GM21717 (cell line): ENCODE measurements at regions not wholly inside any gene's neighbourhood (a gene's known extent, or its start where the extent isn't known, plus 50 kb on each side); places are given as distances from the start of the nearest gene placed in this dataset.
"Not testable (repeated sequence)": the region's sequence is repeated elsewhere in the genome, so short reads cannot be mapped to it uniquely, and the experiment has no call there.

Experiments
- ATAC-seq: cut with Tn5 transposase; IDR thresholded peaks from one replicate; pipeline ENCODE4 v1.9.1; 2021; ENCODE audit warnings: mild to moderate bottlenecking, moderate library complexity; ENCODE audit not compliant: unreplicated experiment

DNA sequence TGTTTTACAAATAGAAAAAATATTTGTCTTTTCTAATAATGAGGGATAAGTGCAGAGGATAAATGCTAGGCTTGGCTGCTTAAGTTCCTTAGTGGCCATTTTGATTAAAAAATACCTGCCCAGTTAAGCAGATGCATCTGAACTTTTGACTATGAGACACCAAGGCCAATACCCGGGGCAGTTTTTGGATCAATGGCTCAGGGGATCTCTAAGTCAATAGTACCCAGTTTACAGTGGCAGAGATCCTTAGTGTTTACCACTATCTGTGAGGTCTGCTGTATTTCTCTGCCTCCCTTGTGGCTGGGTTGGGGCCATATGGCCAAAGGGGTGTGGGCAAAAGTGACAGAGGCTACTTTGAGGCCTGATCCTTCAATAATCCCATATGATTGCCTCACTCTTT lies 184.5 kb upstream of the MAST4 start:
- no peak for ATAC-seq

DNA sequence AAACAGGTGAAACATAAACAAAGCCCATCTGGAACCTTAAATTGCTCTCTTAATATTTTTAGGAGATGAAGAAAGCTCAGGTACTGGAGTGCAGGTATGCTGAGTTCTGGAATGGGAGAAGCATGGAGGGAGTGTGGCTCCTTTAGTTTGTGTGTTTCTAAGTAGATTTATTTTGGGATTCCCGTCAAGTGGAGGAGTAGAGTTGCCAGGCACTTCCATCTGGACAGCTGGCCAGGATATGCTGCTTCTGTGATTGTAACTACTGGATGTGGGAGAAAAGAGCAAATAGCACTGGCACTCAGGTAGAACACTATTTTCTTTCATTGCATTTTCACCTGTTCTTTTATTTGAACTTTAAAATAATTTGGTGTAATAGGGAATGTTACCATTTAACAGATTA lies 182.3 kb upstream of the MAST4 start:
- no peak for ATAC-seq

DNA sequence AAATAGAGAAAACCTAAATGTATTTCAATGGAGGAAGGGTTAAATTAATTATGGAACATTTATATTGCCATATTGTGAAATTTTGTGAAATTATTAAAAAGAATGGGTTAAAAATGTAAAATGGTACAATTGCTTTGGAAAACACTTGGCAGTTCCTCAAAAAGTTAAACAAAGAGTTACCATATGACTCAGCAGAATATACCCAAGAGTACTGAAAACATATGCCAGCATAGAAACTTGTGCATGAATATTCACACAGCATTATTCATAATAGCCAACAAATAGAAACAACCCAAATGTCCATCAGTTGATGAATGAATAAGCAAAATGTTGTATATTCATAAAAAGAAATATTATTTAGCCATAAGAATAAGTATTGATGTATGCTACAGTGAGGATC lies 181.0 kb upstream of the MAST4 start:
- no peak for ATAC-seq

GRCh38 chr5:66416698-66417097 lies 179.5 kb upstream of the MAST4 start:
- no peak for ATAC-seq

GRCh38 chr5:66417781-66418180 lies 178.4 kb upstream of the MAST4 start:
- ATAC-seq: no peak

GRCh38 chr5:66423484-66423883 lies 172.7 kb upstream of the MAST4 start:
- ATAC-seq: no peak

DNA sequence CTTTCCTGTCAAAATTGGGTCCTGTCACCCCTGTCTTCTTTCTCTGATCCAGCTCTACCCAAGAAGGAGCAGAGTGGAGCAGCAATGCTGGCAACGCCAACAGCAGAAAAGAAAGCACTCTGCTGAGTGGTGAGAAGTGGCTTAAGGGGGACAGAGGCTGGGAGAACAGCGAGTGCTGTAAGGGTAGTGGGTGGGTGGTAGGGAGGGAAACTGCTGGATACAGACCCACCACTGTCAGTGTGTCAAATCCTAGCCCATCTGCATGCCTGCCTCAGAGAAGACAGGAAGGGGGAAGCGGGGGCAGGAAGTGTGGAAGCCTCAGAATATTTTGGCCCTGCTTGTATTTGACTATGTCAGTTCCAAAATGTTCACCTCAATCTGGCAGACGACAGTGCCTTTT lies 170.4 kb upstream of the MAST4 start:
- ATAC-seq: no peak

GRCh38 chr5:66426259-66427138 lies 169.7 kb upstream of the MAST4 start:
- ATAC-seq: no peak

DNA sequence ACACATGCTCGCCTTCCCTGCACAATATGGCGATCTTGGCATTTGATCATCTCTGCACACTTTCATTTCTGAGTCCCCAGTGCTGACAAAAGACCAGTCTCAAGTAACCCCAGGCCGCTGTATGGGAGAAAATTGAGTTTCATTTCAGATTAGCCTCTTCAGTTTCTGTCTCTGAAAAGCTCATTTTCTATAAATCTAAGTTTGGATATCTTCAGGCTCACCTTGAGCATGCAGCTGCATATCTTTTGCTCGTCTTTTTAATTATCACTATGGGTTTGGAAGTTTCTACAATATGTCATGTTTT lies 169.1 kb upstream of the MAST4 start:
- ATAC-seq: no peak

- no peak for ATAC-seq
Observed at GRCh38 chr5:66436721-66437120, 159.5 kb upstream of the MAST4 start.

DNA sequence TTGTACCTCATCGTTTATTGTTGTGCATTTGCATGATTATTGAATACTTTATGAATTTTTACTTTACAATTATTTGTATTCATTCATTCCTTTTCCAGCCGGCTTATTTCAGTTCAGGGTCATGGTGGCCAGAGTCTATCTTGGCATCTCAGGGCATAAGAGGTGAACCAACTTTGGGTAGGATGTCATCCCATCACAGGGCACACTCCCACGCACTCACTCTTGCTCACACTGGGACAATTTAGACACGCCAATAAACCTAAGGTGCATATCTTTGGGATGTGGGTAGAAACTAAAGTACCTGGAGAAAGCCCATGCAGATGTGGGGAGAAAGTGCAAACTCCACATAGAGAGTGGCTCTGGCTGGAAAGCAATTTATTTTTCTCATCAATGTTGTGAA lies 158.1 kb upstream of the MAST4 start:
- ATAC-seq: no peak

DNA sequence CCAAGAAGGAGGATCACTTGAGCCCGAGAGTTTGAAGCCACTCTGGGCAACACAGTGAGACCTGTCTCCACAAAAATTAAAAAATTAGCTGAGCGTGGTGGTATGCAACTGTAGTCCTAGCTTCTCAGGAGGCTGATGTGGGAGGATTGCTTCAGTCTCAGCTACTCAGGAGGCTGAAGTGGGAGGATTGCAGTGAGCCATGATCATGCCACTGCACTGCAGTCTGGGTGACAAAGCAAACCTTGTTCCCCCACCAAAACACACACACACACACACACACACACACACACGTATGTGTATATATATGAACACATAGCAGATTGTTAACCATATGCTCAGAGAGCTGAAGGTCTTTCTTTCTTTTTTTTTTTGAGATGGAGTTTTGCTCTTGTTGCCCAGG lies 157.5 kb upstream of the MAST4 start:
- no peak for ATAC-seq

- peak; percentile 85 for ATAC-seq
Observed at GRCh38 chr5:66440202-66440680, 156.0 kb upstream of the MAST4 start.

GRCh38 chr5:66441351-66441750 lies 154.8 kb upstream of the MAST4 start:
- no peak for ATAC-seq

DNA sequence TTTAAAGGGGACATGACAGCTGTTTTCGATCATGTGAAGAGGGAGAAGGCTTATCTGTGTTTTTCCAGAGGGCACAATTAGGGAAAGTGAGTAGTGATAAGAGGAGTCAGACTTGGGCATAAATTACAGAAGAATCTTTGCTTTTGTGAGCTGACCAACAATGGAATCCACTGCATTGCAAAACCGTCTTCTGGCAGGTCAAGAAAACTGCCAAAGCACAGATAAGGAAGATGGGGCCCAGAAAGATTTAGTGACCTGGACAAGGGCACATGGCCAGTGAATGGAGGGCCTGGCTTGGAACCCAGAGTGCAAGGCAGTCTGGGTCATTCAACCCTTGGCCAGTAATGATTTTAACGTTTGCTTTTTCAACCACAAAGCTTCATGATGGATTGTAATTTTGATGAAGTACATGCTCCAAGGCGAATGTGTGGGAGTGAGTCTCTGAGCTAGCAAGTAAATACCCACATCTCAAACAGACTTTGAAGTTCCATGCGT lies 153.2 kb upstream of the MAST4 start:
- no peak for ATAC-seq

DNA sequence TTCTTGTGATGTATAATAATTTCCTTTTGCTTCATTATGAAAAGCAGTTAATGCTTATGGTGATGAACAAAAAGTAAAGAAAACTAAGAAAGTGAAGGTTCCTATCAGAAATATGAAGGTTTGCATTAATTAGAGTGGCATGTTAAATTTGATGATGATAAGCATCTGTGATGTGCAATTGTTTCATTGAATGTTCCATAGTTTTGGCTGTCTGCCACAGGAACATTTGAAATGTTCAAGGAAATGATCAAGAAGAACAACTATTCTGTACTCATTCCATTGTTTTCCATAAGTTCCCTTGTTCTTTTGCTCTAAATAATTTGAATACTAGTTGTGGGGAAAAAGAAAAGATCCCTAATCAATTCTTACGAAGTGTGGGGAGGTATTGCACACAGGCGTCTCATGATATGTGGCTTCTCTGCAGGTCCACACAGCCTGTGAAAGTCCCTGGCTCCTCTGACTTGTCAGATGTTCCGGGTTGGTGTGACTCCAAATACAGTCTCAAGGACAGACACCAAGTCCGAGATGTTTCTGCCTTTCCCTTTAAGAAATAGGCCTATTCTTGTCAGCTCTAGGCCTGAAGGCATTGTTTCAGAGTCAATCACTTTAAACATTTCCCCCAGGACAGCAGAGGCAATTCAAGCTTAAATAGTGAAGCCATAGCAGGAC lies 152.6 kb upstream of the MAST4 start:
- ATAC-seq: no peak

DNA sequence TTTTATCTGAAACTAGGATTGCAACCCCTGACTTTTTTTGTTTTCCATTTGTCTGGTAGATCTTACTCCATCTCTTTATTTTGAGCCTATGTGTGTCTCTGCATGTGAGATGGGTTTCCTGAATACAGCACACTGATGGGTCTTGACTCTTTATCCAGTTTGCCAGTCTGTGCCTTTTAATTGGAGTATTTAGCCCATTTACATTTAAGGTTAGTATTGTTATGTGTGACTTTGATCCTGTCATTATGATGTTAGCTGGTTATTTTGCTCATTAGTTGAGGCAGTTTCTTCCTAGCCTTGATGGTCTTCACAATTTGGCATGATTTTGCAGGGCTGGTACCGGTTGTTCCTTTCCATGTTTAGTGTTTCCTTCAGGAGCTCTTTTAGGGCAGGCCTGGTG lies 148.1 kb upstream of the MAST4 start:
- ATAC-seq: not testable (repeated sequence)

- no peak for ATAC-seq
Observed at GRCh38 chr5:66450237-66450636, 146.0 kb upstream of the MAST4 start.

GRCh38 chr5:66450988-66451387 lies 145.2 kb upstream of the MAST4 start:
- no peak for ATAC-seq

DNA sequence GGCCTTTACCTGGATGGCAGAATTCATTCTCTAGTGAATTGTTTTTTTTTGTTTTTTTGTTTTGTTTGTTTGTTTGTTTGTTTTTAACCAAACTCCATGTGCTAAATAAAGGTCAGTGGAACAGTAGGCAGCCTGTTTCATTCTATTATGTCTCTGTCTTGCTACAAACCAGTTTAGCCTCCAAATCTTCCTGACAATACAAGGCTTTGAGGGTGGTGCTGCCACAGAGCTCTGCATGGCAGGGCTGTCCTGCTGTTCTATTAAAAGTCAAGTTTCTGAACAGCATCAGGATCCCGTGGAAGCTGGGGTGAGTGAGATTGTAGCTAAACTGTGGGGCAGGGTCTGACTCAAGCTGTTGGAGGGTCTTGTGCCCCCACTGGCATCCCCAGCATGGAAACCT lies 144.1 kb upstream of the MAST4 start:
- ATAC-seq: no peak

- ATAC-seq: no peak
Observed at GRCh38 chr5:66454186-66455078, 141.8 kb upstream of the MAST4 start.
